Erythroblast (primary cell): ENCODE measurements at regions not wholly inside any gene's neighbourhood (a gene's known extent, or its start where the extent isn't known, plus 50 kb on each side); places are given as distances from the start of the nearest gene placed in this dataset.
"Not testable (repeated sequence)": the region's sequence is repeated elsewhere in the genome, so short reads cannot be mapped to it uniquely, and the experiment has no call there.

Experiments used
- GATA1 ChIP-seq: IDR thresholded peaks from 2 replicates; pipeline ENCODE4 v1.6.1; 2011; ENCODE audit warnings: low read depth, mild to moderate bottlenecking, control low read depth, low read length, moderate library complexity
- POLR2A ChIP-seq: IDR thresholded peaks from 2 replicates; pipeline ENCODE4 v1.6.1; 2011; ENCODE audit warnings: mild to moderate bottlenecking, low read length

DNA sequence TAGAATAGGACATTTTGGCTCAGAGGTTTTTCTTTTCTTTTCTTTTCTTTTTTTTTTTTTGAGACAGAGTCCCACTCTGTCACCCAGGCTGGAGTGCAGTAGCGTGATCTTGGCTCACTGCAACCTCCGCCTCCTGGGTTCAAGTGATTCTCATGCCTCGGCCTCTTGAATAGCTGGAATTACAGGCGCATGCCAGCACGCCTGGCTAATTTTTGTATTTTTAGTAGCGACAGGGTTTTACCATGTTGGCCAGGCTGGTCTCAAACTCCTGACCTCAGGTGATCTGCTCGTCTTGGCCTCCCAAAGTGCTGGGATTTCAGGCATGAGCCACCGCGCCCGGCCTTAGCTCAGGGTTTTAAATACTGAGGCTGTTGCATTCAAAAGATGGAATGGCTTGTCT lies 156.1 kb downstream of the PRL start:
- TF ChIP-seq POLR2A, GATA1: not testable (repeated sequence)
